Mesodermal cell (in vitro differentiated cells): ENCODE measurements at regions not wholly inside any gene's neighbourhood (a gene's known extent, or its start where the extent isn't known, plus 50 kb on each side); places are given as distances from the start of the nearest gene placed in this dataset.

Experiments used
- H3K27ac ChIP-seq: 2 replicates; pipeline ENCODE4 v1.7.0; 2013; ENCODE audit warnings: mild to moderate bottlenecking, low read depth, low read length, moderate library complexity; ENCODE audit not compliant: severe bottlenecking
- H3K36me3 ChIP-seq: 2 replicates; pipeline ENCODE4 v1.7.1; 2013; ENCODE audit warnings: mild to moderate bottlenecking, low read length, moderate library complexity; ENCODE audit not compliant: control insufficient read depth, insufficient read depth
- H3K4me1 ChIP-seq: one replicate; pipeline ENCODE4 v1.7.1; 2013; ENCODE audit warnings: mild to moderate bottlenecking, low read length; ENCODE audit not compliant: insufficient read depth, control insufficient read depth, poor library complexity, severe bottlenecking
- H3K4me3 ChIP-seq: 2 replicates; pipeline ENCODE4 v1.7.0; 2013; ENCODE audit warnings: low read length, control low read depth, mild to moderate bottlenecking; ENCODE audit not compliant: insufficient read depth, poor library complexity, severe bottlenecking; ENCODE audit errors: extremely low read depth
- H3K9me3 ChIP-seq: 2 replicates; pipeline ENCODE4 v1.7.1; 2013; ENCODE audit warnings: mild to moderate bottlenecking, low read length, moderate library complexity; ENCODE audit not compliant: control insufficient read depth
- WGBS, 2 experiments: methylation state at CpG; one replicate each; pipeline ENCODE4 v1.1.5; 2013; ENCODE audit warnings: missing lambda C conversion rate in 2 of 2; ENCODE audit not compliant: insufficient coverage in 2 of 2; 5-methylcytosine and 5-hydroxymethylcytosine counted together

- H3K4me1 ChIP-seq: no peaks in the 10 kb centered on the region
- no peaks in the 10 kb centered on the region for H3K36me3 ChIP-seq
- no peak overlapping the region for H3K27ac ChIP-seq
- WGBS, 2 experiments: 90 to 91% methylated on average over 5 of the region's 9 CpGs
- no peaks in the 10 kb centered on the region for H3K9me3 ChIP-seq
- no peak overlapping the region for H3K4me3 ChIP-seq
Measured at GRCh38 chr11:88448131-88448670, 110.7 kb upstream of the CTSC start.

GRCh38 chr11:88447281-88447680 is 109.7 kb upstream of the CTSC start:
- 82 to 90% methylated on average over 1 of the region's 1 CpG for WGBS, 2 experiments
- no peaks in the 10 kb centered on the region for H3K4me1 ChIP-seq
- H3K4me3 ChIP-seq: no peak overlapping the region
- no peaks in the 10 kb centered on the region for H3K9me3 ChIP-seq
- H3K27ac ChIP-seq: no peak overlapping the region
- H3K36me3 ChIP-seq: no peaks in the 10 kb centered on the region

GRCh38 chr11:88439356-88439755 is 101.8 kb upstream of the CTSC start:
- Histone ChIP-seq H3K9me3 (no peaks in the 10 kb centered on the region), H3K27ac (no peak overlapping the region), H3K36me3 (no peaks in the 10 kb centered on the region), H3K4me1 (no peaks in the 10 kb centered on the region), H3K4me3 (no peak overlapping the region)
- 80% methylated on average over 1 of the region's 3 CpGs; no CpG with 5 or more reads in 1 of the 2 experiments for WGBS, 2 experiments

GRCh38 chr11:88438721-88439120 is 101.2 kb upstream of the CTSC start:
- WGBS, 2 experiments: 100% methylated on average over 1 of the region's 2 CpGs
- Histone ChIP-seq H3K4me1 (no peaks in the 10 kb centered on the region), H3K36me3 (no peaks in the 10 kb centered on the region), H3K4me3 (no peak overlapping the region), H3K9me3 (no peaks in the 10 kb centered on the region), H3K27ac (no peak overlapping the region)

- no peaks in the 10 kb centered on the region for H3K9me3 ChIP-seq
- no peaks in the 10 kb centered on the region for H3K4me1 ChIP-seq
- no CpG with 5 or more reads among the region's 2 CpGs for WGBS, 2 experiments
- no peaks in the 10 kb centered on the region for H3K36me3 ChIP-seq
- H3K4me3 ChIP-seq: no peak overlapping the region
- no peak overlapping the region for H3K27ac ChIP-seq
Measured at GRCh38 chr11:88435415-88435814, 97.9 kb upstream of the CTSC start.

- H3K9me3 ChIP-seq: no peaks in the 10 kb centered on the region
- H3K4me3 ChIP-seq: no peak overlapping the region
- 90% methylated on average over 4 to 6 of the region's 8 CpGs for WGBS, 2 experiments
- H3K36me3 ChIP-seq: no peaks in the 10 kb centered on the region
- no peak overlapping the region for H3K27ac ChIP-seq
- no peaks in the 10 kb centered on the region for H3K4me1 ChIP-seq
Measured at GRCh38 chr11:88434333-88434976, 96.9 kb upstream of the CTSC start.

- 85 to 88% methylated on average over 11 to 12 of the region's 13 CpGs for WGBS, 2 experiments
- H3K27ac ChIP-seq: no peak overlapping the region
- no peaks in the 10 kb centered on the region for H3K4me1 ChIP-seq
Measured at GRCh38 chr11:88433536-88434230, 96.1 kb upstream of the CTSC start.

GRCh38 chr11:88431675-88432341 is 94.3 kb upstream of the CTSC start:
- WGBS, 2 experiments: 88 to 90% methylated on average over 5 to 6 of the region's 9 CpGs
- Histone ChIP-seq H3K36me3 (no peaks in the 10 kb centered on the region), H3K9me3 (no peaks in the 10 kb centered on the region), H3K4me1 (no peaks in the 10 kb centered on the region), H3K27ac (no peak overlapping the region), H3K4me3 (no peak overlapping the region)

More at GRCh38 chr11:88433536-88434230, 96.1 kb upstream of the CTSC start:
- Histone ChIP-seq H3K4me3 (no peak overlapping the region), H3K36me3 (no peaks in the 10 kb centered on the region), H3K9me3 (no peaks in the 10 kb centered on the region)

- WGBS, 2 experiments: 67 to 70% methylated on average over 1 of the region's 1 CpG
- H3K9me3 ChIP-seq: no peaks in the 10 kb centered on the region
- H3K4me3 ChIP-seq: no peak overlapping the region
- H3K36me3 ChIP-seq: no peaks in the 10 kb centered on the region
- no peak overlapping the region for H3K27ac ChIP-seq
- H3K4me1 ChIP-seq: no peaks in the 10 kb centered on the region
Measured at GRCh38 chr11:88428959-88429358, 91.4 kb upstream of the CTSC start.

- Histone ChIP-seq H3K4me3 (no peak overlapping the region), H3K4me1 (no peaks in the 10 kb centered on the region), H3K36me3 (no peaks in the 10 kb centered on the region), H3K27ac (no peak overlapping the region), H3K9me3 (no peaks in the 10 kb centered on the region)
- WGBS, 2 experiments: 100% methylated on average over 1 of the region's 2 CpGs; no CpG with 5 or more reads in 1 of the 2 experiments
Measured at GRCh38 chr11:88427719-88428118, 90.2 kb upstream of the CTSC start.
